ENCODE measurements at regions not wholly inside any gene's neighbourhood (a gene's known extent, or its start where the extent isn't known, plus 50 kb on each side); places are given as distances from the start of the nearest gene placed in this dataset.
"Not testable (repeated sequence)": the region's sequence is repeated elsewhere in the genome, so short reads cannot be mapped to it uniquely, and the experiment has no call there.

- no peak for DNase-seq
These were observed 512.7 kb upstream of the ADGRL4 start for GRCh38 chr1:79519084-79519760.

GRCh38 chr1:79517470-79518224, 511.1 kb upstream of the ADGRL4 start:
- no peak for DNase-seq

- DNase-seq, result no peak
These were observed 501.2 kb upstream of the ADGRL4 start for GRCh38 chr1:79507770-79508169.

- DNase-seq, result no peak
These were observed 494.6 kb upstream of the ADGRL4 start for GRCh38 chr1:79501153-79501552.

- DNase-seq, result no peak
These were observed 493.0 kb upstream of the ADGRL4 start for GRCh38 chr1:79499541-79499940.

- DNase-seq, result peak in 1 of 2 experiments; percentile 5
These were observed 490.8 kb upstream of the ADGRL4 start for GRCh38 chr1:79497193-79497773.

GRCh38 chr1:79496129-79496528, 489.6 kb upstream of the ADGRL4 start:
- no peak for DNase-seq

GRCh38 chr1:79493702-79494101, 487.2 kb upstream of the ADGRL4 start:
- not testable (repeated sequence) for DNase-seq

GRCh38 chr1:79488572-79489121, 482.1 kb upstream of the ADGRL4 start:
- not testable (repeated sequence) for DNase-seq

GRCh38 chr1:79478728-79479373, 472.3 kb upstream of the ADGRL4 start:
- DNase-seq, result no peak

- DNase-seq, result no peak
These were observed 471.6 kb upstream of the ADGRL4 start for GRCh38 chr1:79478160-79478559.

GRCh38 chr1:79472067-79472656, 465.6 kb upstream of the ADGRL4 start:
- no peak for DNase-seq

- DNase-seq, result no peak
These were observed 462.6 kb upstream of the ADGRL4 start for GRCh38 chr1:79469139-79469538.

- no peak for DNase-seq
These were observed 454.4 kb upstream of the ADGRL4 start for GRCh38 chr1:79460773-79461436.

GRCh38 chr1:79457562-79458224, 451.2 kb upstream of the ADGRL4 start:
- DNase-seq, result no peak

GRCh38 chr1:79448426-79448825, 441.9 kb upstream of the ADGRL4 start:
- DNase-seq, result no peak

GRCh38 chr1:79441238-79441637, 434.7 kb upstream of the ADGRL4 start:
- DNase-seq, result no peak

- no peak for DNase-seq
These were observed 431.0 kb upstream of the ADGRL4 start for GRCh38 chr1:79437540-79437939.

GRCh38 chr1:79431340-79431739, 424.8 kb upstream of the ADGRL4 start:
- DNase-seq, result no peak

- DNase-seq, result no peak
These were observed 423.9 kb upstream of the ADGRL4 start for GRCh38 chr1:79430437-79430836.

GRCh38 chr1:79422726-79423125, 416.2 kb upstream of the ADGRL4 start:
- DNase-seq, result no peak

- DNase-seq, result no peak
These were observed 392.0 kb upstream of the ADGRL4 start for GRCh38 chr1:79398501-79398900.
